BJ (cell line): ENCODE measurements at regions not wholly inside any gene's neighbourhood (a gene's known extent, or its start where the extent isn't known, plus 50 kb on each side); places are given as distances from the start of the nearest gene placed in this dataset.

Experiments used
- CTCF ChIA-PET: fragments of 350-600 bp; formaldehyde crosslinking; extraction: SDS; loops from one replicate; lab custom pipeline; 2021; ENCODE audit warnings: antibody characterized with exemption, inconsistent platforms; lab: Yijun Ruan, JAX
- POLR2A ChIA-PET: fragments of 300-600 bp; sonication (Branson Sonifier 250); formaldehyde crosslinking; extraction: SDS; loops from one replicate; lab custom pipeline; 2021; ENCODE audit warnings: antibody characterized with exemption; lab: Charles Lee
- DNase-seq: peaks from one replicate; pipeline ENCODE4 v3.0.0-alpha.2; 2011; ENCODE audit warnings: low read depth
- H3K27me3 ChIP-seq: 2 replicates; pipeline ENCODE4 v1.6.0; 2011; ENCODE audit warnings: low read length; ENCODE audit not compliant: control insufficient read depth, insufficient read depth
- H3K36me3 ChIP-seq: 2 replicates; pipeline ENCODE4 v1.5.1; 2011; ENCODE audit warnings: low read length; ENCODE audit not compliant: control insufficient read depth, insufficient read depth
- H3K4me3 ChIP-seq: 2 replicates; pipeline ENCODE4 v1.5.1; 2011; ENCODE audit warnings: low read depth, mild to moderate bottlenecking, control low read depth, low read length
- TF ChIP-seq, protein P1 (sequence below): IDR thresholded peaks from 2 replicates; pipeline ENCODE4 v1.5.1; 2011; ENCODE audit warnings: low read depth, mild to moderate bottlenecking, control low read depth, inconsistent platforms, low read length, moderate library complexity; ENCODE audit not compliant: insufficient read depth

DNA sequence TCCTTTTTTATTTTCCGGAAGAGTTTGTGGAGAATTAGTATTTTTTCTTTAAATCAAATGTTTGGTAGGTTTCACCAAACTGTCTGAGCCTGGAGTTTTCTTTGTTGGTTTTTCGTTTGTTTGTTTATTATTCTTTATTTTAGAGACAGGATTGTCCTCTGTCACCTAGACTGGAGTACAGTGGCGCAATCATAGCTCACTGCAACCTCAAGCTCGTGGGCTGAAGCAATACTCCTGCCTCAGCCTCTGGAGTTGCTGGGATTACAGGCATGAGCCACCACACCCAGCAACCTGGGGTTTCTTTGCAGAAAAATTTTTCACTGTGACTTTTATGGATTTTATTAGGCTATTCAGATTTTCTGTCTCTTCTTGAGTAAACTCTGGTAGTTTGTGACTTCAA is 120.2 kb upstream of the LOC128125822 start:
- Histone ChIP-seq H3K36me3 (no peaks in the 10 kb centered on the region), H3K27me3 (no peaks in the 10 kb centered on the region), H3K4me3 (no peak overlapping the region)
- ChIA-PET CTCF (no interaction called here), POLR2A (no interaction called here)
- TF ChIP-seq, protein P1, sequence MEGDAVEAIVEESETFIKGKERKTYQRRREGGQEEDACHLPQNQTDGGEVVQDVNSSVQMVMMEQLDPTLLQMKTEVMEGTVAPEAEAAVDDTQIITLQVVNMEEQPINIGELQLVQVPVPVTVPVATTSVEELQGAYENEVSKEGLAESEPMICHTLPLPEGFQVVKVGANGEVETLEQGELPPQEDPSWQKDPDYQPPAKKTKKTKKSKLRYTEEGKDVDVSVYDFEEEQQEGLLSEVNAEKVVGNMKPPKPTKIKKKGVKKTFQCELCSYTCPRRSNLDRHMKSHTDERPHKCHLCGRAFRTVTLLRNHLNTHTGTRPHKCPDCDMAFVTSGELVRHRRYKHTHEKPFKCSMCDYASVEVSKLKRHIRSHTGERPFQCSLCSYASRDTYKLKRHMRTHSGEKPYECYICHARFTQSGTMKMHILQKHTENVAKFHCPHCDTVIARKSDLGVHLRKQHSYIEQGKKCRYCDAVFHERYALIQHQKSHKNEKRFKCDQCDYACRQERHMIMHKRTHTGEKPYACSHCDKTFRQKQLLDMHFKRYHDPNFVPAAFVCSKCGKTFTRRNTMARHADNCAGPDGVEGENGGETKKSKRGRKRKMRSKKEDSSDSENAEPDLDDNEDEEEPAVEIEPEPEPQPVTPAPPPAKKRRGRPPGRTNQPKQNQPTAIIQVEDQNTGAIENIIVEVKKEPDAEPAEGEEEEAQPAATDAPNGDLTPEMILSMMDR: no peak
- DNase-seq: no peak

- CTCF ChIA-PET: no interaction called here
- DNase-seq: no peak
- no peak overlapping the region for H3K4me3 ChIP-seq
- H3K36me3 ChIP-seq: no peaks in the 10 kb centered on the region
- TF ChIP-seq, protein P1: no peak
- POLR2A ChIA-PET: no interaction called here
- H3K27me3 ChIP-seq: no peaks in the 10 kb centered on the region
Measured at GRCh38 chr6:63456734-63457133, 115.5 kb upstream of the LOC128125822 start.

DNA sequence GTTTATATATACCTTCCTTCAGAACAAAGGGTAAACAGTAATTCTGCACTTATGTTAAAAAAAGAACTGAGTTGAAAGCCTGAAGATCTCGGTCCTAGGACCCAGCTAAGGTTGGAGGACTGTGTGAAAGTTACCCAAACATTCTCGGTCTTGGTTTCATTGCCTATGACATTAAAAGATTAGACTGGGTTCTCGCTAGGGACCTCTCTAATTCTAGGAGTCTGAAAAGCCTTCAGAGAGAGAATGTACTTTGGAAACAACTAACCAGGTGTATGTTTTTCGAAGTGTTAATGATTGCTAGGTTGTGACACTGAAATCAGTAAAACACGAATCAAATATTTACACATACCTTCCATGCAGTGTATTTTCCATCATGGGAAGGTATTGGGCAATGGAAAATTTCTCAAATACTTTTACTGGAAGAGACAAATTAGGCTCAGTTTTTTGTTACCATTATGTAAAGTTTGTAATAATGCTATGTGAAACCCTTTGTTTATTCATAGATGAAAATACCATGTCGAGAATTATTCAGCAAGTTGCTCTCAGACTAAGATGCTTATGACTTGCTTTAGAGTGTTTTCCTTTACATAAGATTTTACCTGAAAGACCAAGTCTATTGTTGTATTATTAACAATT is 113.7 kb upstream of the LOC128125822 start:
- Histone ChIP-seq H3K4me3 (no peak overlapping the region), H3K27me3 (no peaks in the 10 kb centered on the region), H3K36me3 (no peaks in the 10 kb centered on the region)
- TF ChIP-seq, protein P1: no peak
- no peak for DNase-seq
- POLR2A ChIA-PET: no interaction called here
- CTCF ChIA-PET: no interaction called here

- DNase-seq: no peak
- Histone ChIP-seq H3K27me3 (no peaks in the 10 kb centered on the region), H3K36me3 (no peaks in the 10 kb centered on the region), H3K4me3 (no peak overlapping the region)
- ChIA-PET POLR2A (no interaction called here), CTCF (no interaction called here)
- TF ChIP-seq, protein P1: no peak
Measured at GRCh38 chr6:63459814-63460213, 112.5 kb upstream of the LOC128125822 start.

DNA sequence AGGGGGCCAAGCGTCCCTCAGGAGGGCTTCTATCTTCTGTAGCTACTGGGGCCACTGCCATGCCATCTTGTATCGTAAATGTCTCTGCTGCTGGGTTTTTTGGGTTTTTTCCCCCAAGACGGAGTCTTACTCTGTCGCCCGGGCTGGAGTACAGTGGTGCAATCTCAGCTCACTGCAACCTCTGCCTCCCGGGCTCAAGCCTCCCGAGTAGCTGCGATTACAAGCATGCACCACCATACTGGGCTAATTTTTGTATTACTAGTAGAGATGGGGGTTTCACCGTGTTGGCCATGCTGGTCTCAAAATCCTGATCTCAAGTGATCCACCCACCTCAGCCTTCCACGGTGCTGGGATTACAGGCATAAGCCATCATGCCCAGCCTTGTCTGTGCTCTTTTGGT is 111.3 kb upstream of the LOC128125822 start:
- TF ChIP-seq, protein P1: no peak
- POLR2A ChIA-PET: no interaction called here
- Histone ChIP-seq H3K27me3 (no peaks in the 10 kb centered on the region), H3K36me3 (no peaks in the 10 kb centered on the region), H3K4me3 (no peak overlapping the region)
- CTCF ChIA-PET: no interaction called here
- no peak for DNase-seq
